ENCODE measurements at regions not wholly inside any gene's neighbourhood (a gene's known extent, or its start where the extent isn't known, plus 50 kb on each side); places are given as distances from the start of the nearest gene placed in this dataset.

GRCh38 chr2:13537771-13538349 lies 821.1 kb downstream of the TRIB2 start:
- DNase-seq (ENCODE audit: low read depth) = no peak

GRCh38 chr2:13539296-13539695 lies 822.6 kb downstream of the TRIB2 start:
- no peak for DNase-seq (ENCODE audit: low read depth)

GRCh38 chr2:13542061-13542460 lies 825.3 kb downstream of the TRIB2 start:
- no peak for DNase-seq (ENCODE audit: low read depth)

- no peak for DNase-seq (ENCODE audit: low read depth)
These were observed 825.9 kb downstream of the TRIB2 start for GRCh38 chr2:13542642-13543041.

- no peak for DNase-seq (ENCODE audit: low read depth)
These were observed 826.8 kb downstream of the TRIB2 start for GRCh38 chr2:13543550-13543949.

DNA sequence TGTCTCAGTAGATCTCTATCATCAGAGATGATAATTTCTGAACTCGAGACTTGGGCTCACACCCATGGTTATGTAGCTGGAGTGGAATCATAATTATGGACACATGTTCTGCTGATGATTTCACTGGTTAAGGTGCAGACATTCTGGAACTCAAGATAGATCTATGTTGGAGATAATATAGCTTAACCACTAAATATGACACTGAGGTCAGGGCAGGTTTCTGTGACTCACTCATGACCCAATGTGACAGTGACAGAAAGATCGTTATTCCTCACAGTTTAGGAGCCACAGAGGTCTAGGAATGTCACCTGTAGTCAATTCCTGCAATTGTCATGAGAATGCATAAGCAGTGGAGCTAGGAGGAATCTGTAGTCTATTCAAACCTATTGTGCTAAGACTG lies 828.6 kb downstream of the TRIB2 start:
- no peak for DNase-seq (ENCODE audit: low read depth)

GRCh38 chr2:13546131-13546530 lies 829.4 kb downstream of the TRIB2 start:
- no peak for DNase-seq (ENCODE audit: low read depth)

DNA sequence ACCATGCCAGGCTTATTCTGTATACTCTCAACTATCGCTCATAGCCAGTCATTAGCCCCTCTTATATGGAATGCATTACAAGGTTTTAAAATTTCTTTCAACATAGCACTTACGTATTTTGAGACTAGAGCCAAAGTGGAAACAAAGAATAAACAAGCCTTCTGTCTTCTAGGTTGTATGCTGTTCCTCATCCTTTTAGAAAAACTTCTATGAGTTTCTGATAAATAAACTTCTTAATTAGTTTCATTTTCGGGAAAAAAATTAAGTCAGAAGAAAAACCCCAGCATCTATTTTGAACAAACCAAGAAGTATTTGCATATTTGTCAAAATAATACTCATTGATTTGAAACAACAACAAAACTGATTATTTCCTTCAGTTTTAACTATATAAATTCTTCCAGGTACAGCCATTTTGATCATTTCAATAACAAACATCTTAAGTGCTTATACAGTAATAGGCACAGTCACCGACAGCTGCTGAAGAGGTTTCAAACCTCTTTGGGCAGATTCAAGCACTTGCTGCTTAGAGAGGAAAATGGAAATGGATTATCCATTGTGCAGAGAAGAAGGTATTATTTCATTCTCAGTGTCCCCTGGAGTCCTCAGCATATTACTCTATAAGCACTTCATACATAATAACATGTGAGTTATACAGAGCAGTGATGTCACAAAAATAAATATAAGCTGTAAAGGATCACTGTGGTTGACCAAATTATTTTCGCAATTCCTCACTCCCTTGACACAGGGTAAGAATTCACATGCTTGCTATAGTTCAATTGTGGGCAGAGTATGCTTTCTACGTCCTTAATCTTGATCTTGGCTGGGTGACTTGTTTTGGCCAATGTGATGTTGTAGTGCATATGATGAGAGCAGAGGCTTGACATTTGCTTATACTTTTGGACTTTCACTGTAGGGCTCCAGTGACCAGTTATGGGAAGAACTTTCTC lies 833.8 kb downstream of the TRIB2 start:
- DNase-seq (ENCODE audit: low read depth) = no peak

DNA sequence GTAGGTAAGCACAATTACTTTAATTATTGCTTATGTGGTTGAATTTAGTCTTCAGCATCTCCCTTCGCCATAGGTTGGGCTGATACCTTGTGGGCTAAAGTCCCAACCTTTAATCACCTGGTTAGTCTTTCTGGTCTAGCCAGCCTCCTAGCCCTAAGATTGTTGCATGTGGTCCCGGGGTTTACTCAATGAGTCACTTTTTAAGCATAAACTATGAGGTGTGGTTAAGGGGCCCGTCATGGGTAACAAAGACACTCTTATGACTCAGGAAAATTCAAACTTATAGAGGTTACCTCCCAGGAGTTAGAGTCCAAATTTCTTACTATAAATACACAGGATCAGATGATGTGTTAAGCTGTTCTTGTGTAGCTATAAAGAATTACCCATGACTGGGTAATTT lies 841.6 kb downstream of the TRIB2 start:
- no peak for DNase-seq (ENCODE audit: low read depth)

GRCh38 chr2:13560322-13560721 lies 843.6 kb downstream of the TRIB2 start:
- no peak for DNase-seq (ENCODE audit: low read depth)

DNA sequence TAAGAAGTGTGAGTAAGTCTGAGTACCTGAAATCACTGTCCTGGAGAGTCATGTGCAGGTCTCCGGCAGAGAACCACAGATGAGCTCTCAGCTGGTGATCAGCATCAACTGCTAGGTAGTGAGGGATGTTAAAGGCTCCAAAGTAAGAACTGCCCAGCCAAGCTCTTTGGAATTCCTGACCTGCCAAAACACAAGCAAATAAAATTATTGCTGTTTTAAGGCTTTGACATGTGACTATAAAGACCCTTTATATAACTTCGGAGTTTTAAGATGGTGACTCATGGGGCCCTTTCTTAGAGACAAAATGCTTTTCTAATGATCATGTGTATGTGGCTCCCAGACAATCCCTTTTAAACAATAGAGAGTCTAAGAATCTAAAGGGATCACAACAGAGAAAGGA lies 855.7 kb downstream of the TRIB2 start:
- no peak for DNase-seq (ENCODE audit: low read depth)

GRCh38 chr2:13574831-13575230 lies 858.1 kb downstream of the TRIB2 start:
- no peak for DNase-seq (ENCODE audit: low read depth)

- no peak for DNase-seq (ENCODE audit: low read depth)
These were observed 859.8 kb downstream of the TRIB2 start for GRCh38 chr2:13576406-13577036.

DNA sequence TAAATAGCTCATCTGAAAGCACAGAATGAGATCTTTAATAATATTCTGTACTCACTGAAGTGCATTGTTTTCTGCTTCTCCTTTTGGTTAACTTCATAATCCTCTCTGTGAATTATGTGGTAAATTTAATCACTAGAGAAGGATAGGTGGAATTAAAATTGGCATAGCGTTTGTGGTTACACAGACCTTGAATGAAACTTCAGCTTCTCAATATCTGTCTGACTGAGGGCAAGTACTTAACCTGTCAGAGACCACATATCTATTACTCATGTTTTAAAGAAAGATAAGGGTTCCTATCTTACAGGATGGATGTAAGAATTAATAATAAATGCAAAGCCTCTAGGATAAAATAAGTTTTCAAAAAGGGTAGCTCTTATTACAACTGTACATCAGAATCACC lies 861.8 kb downstream of the TRIB2 start:
- no peak for DNase-seq (ENCODE audit: low read depth)

- no peak for DNase-seq (ENCODE audit: low read depth)
These were observed 864.7 kb downstream of the TRIB2 start for GRCh38 chr2:13581471-13581870.

DNA sequence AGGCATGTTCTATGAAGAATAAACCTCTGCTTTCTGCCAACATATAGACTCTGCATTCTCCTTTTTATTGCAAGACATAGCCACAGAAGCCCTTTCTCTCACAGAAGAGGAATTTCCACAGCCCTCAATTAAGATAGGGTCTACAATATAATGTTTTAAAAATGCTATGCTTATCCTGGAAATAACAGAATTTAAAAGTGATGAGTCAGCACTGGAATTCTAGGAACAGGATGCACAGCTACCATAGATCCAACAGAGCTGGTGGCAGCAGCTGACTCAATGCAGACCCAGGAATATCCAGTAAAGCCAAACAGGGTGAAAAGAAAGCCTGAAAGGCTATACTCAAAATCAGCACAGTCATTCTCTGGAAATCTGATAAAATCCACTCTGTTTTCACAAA lies 866.9 kb downstream of the TRIB2 start:
- DNase-seq (ENCODE audit: low read depth) = no peak

GRCh38 chr2:13584020-13584419 lies 867.3 kb downstream of the TRIB2 start:
- DNase-seq (ENCODE audit: low read depth) = no peak

DNA sequence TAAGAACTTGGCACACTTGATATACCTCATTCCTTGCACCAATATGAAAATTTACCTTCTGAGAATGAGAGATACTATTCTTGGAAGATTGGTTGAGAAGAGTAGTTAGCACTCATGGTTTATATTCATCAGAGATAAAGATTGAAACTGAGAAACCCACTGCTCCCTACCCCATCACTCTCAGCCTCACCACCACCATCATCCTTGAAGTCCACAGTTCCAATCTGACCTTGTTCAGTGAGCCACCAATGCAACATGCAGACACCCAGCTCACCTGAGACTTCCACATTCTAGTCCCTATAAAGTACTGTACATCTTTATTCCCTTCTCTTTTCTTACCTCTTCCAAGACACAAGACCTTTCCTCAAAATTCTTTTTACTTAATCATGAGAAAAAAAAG lies 869.0 kb downstream of the TRIB2 start:
- no peak for DNase-seq (ENCODE audit: low read depth)

GRCh38 chr2:13596233-13596632 lies 879.5 kb downstream of the TRIB2 start:
- no peak for DNase-seq (ENCODE audit: low read depth)

DNA sequence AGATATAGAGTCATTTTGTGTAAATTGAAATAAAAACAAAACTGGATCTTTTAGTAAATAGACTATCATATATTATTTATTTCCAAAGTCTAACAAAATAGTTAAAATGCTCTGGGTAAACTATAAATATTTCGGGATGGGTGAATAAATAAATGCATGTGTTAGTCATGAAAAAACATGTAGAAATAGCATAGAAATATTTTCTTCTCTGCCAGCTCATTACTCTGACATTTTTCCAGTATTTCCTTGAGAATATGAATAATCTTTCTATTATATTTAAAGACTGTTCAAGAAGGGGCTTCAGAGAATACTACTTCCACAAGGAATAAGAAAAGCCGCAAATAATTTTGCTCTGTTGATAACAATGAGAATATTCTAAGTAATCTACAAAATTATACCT lies 880.4 kb downstream of the TRIB2 start:
- DNase-seq (ENCODE audit: low read depth) = no peak

DNA sequence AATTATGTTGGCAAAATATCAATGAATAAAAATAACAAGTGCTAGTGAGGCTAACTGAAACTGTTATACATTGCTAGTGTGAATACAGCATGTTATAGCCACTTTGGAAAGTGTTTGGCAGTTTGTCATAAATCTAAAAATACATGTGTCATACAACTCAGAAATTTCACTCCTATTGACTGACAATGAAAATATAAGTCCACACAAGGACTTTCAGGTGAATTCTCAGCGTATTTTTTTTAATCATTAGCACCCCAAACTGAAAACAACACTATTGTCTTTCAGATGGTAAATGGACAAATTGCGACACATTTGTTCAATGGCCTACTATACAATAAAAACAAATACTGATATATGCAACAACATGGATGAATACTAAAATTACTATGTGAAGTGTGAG lies 884.8 kb downstream of the TRIB2 start:
- no peak for DNase-seq (ENCODE audit: low read depth)

DNA sequence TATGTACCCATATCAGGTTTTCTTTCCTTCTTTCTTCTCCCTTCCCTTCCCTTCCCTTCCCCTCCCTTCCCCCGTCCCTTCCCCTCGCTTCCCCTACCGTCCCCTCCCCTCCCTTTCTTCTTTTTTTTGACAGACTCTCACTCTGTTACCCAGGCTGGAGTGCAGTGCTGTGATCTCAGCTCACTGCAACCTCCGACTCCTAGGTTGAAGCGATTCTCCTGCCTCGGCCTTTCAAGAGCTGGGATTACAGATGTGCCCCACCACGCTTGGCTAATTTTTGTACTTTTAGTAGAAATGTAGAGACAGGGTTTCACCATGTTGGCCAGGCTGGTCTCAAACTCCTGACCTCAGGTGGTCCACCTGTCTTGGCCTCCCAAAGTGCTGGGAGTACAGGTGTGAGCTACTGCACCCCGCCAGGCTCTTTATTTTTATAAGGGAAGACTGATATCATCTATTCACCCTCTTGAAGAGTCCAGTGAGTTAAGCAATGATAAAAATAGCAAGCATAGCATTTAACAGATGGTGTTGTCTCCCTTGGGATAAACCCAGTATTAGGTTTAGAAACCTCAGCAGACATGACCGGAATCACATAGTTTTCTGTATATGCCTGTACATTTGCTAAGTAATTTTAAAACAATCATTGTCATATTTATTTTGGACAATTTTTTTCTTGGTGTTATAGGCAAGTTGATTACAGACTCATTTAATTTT lies 888.4 kb downstream of the TRIB2 start:
- no peak for DNase-seq (ENCODE audit: low read depth)

GRCh38 chr2:13607139-13607538 lies 890.4 kb downstream of the TRIB2 start:
- no peak for DNase-seq (ENCODE audit: low read depth)
